Kidney (tissue), 13 donors: ENCODE measurements at regions not wholly inside any gene's neighbourhood (a gene's known extent, or its start where the extent isn't known, plus 50 kb on each side); places are given as distances from the start of the nearest gene placed in this dataset.

ENCODE experiments used
- DNase-seq, 5 donors: peaks; one replicate each; pipeline ENCODE4 v3.0.0-alpha.2; 2013 to 2020
- FAIRE-seq: peaks from 2 replicates; lab custom pipeline; 2012; peaks lifted over from hg19 to GRCh38; lab: Jason Lieb, UNC
- H3K27ac ChIP-seq, 2 donors: one replicate each; pipeline ENCODE4 v1.7.0; 2013; ENCODE audit warnings: low read depth in 2 of 2, low read length in 2 of 2, inconsistent platforms in 1 of 2
- H3K27me3 ChIP-seq: one replicate; pipeline ENCODE4 v1.7.1; 2013; ENCODE audit warnings: low read length, inconsistent platforms; ENCODE audit not compliant: control insufficient read depth, insufficient read depth
- H3K36me3 ChIP-seq, 3 donors: one replicate each; pipeline versions ENCODE4 v1.7.0 to v1.7.1; 2013; ENCODE audit warnings: low read length in 3 of 3, control low read depth in 1 of 3, inconsistent platforms in 1 of 3; ENCODE audit not compliant: insufficient read depth in 3 of 3, control insufficient read depth in 2 of 3
- H3K4me1 ChIP-seq, 3 donors: one replicate each; pipeline versions ENCODE4 v1.7.0 to v1.7.1; 2013; ENCODE audit warnings: low read length in 3 of 3, inconsistent platforms in 1 of 3, low read depth in 1 of 3; ENCODE audit not compliant: control insufficient read depth in 2 of 3, insufficient read depth in 2 of 3
- H3K4me3 ChIP-seq, 3 donors: one replicate each; pipeline versions ENCODE4 v1.7.0 to v1.8.1; 2013; ENCODE audit warnings: low read length in 3 of 3, control low read depth in 1 of 3, inconsistent platforms in 1 of 3
- H3K9ac ChIP-seq, 3 donors: one replicate each; pipeline versions ENCODE4 v1.7.0 to v1.7.1; 2013; ENCODE audit warnings: low read length in 3 of 3, control low read depth in 1 of 3, inconsistent platforms in 1 of 3
- H3K9me3 ChIP-seq, 3 donors: one replicate each; pipeline versions ENCODE4 v1.7.0 to v1.7.1; 2013; ENCODE audit warnings: low read length in 3 of 3, control low read depth in 1 of 3, inconsistent platforms in 1 of 3; ENCODE audit not compliant: control insufficient read depth in 2 of 3, insufficient read depth in 1 of 3
- intact Hi-C: fragments of 100-400 bp; cut with DNase I; formaldehyde crosslinking; loops from one replicate; pipeline ENCODE4 v1.11.1; 2022
- TF ChIP-seq, protein P1 (sequence below): IDR thresholded peaks from 3 replicates; pipeline ENCODE4 v1.5.1; 2012; ENCODE audit warnings: mild to moderate bottlenecking, moderate library complexity, borderline replicate concordance; ENCODE audit not compliant: insufficient read depth; ENCODE audit errors: extremely low read depth
- donor health status: control.
- donor health status: control.
- donor health status: control.
- donor health status: control.
- donor health status: control.
- donor health status: DM: yes; HTN: yes; CAD: no.
- donor health status: Normal renal cell carcinoma (clear cell type).

DNA sequence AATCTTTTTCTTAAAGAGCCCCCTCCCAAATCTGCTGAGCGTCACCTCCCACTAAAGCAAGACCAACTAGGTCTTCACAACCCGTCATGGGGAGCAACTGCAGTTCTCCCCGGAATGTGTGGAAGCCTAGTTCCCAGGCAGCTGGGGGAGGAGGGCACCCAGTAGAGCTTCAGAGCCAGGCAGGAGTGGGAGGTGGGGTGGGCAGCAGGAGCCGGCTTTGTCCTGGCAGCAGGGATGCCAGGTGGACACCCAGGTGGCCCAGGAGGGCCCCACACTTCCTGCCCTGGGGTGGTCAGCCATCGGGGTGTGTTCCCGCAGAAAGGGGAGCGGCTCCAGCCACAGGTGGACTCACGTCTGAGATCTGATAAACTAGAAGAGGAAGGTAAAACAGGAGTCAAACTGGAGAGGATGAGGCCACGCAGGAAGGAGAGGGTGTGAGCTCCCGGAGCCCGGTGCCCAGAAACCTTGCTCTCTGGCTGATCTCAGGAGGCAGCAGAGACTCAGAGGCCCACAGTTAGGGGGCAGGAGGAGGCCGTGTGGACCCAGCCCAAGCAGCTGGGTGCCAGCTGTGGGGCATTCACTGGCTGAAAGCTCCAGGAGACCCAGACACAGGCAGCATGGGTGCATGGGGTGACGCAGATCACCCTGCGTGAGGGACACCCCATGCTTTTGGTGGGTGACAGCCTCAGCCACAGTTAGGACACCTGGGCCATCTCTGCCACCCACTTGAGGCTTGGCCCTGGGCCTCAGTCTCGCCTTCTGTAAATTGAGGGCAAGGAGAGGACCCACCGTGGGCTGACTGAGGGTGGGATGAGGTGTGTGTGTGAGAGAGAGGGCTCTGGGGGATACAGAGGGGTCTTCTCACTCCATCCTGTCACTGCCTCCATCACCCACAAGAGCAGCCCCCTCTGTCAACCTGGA is 260.8 kb upstream of the TNRC6C start:
- H3K9me3 ChIP-seq, result no peaks in the 10 kb centered on the region

DNA sequence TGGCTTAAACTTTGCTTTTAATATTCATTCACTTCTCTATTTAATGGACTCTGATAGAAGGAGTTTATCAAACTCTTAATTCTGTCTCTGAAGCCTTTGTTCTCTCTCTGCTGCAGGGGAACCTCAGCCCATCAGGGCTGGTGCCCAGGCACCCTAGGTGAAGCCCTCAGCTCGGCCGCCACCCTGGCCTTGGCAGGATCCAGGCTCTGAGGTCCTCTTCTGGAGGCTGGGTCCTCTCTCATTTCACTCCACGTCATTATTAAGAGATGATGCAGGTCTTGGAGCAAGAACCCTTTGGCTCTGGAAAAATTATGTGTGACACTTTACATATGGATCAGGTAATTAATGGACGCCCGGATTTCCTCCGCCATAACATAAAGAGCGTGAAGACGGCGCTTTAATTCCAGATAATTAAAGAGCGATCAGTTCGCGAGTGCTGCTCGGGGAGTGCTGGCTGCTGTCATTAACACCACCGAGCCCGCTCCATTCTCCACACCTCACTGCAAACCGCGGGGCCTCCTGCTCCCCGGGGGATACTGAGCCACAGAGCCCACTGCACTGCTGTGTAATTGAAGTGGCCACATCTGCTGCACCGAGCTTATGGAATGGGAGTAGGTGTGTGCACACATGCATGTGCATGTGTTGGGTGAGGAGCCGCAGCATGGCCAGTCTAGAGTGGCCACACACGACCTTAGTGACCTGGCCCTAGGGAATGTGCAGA is 259.4 kb upstream of the TNRC6C start:
- H3K4me3 ChIP-seq, result no peak overlapping the region
- peaks cover 0 to 7% (median 0%) of the 10 kb centered on the region in 3 donors for H3K9me3 ChIP-seq
- TF ChIP-seq, protein P1, sequence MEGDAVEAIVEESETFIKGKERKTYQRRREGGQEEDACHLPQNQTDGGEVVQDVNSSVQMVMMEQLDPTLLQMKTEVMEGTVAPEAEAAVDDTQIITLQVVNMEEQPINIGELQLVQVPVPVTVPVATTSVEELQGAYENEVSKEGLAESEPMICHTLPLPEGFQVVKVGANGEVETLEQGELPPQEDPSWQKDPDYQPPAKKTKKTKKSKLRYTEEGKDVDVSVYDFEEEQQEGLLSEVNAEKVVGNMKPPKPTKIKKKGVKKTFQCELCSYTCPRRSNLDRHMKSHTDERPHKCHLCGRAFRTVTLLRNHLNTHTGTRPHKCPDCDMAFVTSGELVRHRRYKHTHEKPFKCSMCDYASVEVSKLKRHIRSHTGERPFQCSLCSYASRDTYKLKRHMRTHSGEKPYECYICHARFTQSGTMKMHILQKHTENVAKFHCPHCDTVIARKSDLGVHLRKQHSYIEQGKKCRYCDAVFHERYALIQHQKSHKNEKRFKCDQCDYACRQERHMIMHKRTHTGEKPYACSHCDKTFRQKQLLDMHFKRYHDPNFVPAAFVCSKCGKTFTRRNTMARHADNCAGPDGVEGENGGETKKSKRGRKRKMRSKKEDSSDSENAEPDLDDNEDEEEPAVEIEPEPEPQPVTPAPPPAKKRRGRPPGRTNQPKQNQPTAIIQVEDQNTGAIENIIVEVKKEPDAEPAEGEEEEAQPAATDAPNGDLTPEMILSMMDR, result no peak
- FAIRE-seq (no peak), DNase-seq (no peak)
- H3K9ac ChIP-seq, result no peak overlapping the region
- no peak overlapping the region for H3K27ac ChIP-seq
- no peaks in the 10 kb centered on the region for H3K4me1 ChIP-seq
- H3K27me3 ChIP-seq, result no peaks in the 10 kb centered on the region
- intact Hi-C loops, result no loop called here
- H3K36me3 ChIP-seq, result no peaks in the 10 kb centered on the region

More for the DNA sequence above, 260.8 kb upstream of the TNRC6C start:
- DNase-seq (peak in 1 of 5 donors; percentile 30), FAIRE-seq (no peak)
- H3K36me3 ChIP-seq, result no peaks in the 10 kb centered on the region
- no peaks in the 10 kb centered on the region for H3K4me1 ChIP-seq
- intact Hi-C loops, result no loop called here
- H3K9ac ChIP-seq, result no peak overlapping the region
- H3K27me3 ChIP-seq, result no peaks in the 10 kb centered on the region
- no peak overlapping the region for H3K4me3 ChIP-seq
- no peak overlapping the region for H3K27ac ChIP-seq
- TF ChIP-seq, protein P1, result no peak

DNA sequence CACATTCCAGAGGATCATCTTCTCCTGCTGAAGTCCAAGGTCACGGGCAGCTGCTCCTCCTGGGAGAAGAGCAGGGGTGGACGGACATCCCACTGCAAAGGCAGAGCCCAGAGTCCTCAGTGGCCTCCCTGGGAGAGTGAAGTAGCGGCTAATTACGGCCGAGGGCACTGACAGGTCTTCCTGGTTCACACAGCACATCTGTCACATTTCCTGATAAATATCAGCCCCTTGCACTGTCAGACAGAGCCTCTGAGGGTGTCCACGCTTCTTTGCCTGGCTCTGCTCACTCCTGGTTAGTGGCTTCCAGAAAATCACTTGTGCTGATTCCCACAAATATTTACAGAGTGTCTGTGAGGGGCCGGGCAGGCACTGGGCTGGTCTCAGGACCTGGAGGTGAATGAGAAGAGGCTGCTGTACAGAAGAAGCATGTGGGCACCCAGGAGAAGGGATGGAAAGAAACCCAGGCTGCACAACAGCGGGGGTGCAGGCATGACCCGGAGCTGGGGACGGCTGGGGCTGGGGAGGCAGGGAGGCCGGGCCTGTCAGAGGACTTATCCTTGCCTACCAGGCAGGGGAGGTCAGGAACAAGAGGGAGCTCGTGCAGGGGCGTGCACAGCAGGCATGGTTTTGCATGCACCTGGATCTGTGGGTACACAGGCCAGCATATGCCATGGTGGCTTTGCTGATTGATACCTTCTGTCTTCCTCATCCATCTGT is 258.2 kb upstream of the TNRC6C start:
- DNase-seq (peak in 1 of 5 donors; percentile 33), FAIRE-seq (no peak)
- H3K4me3 ChIP-seq, result no peak overlapping the region
- H3K27me3 ChIP-seq, result no peaks in the 10 kb centered on the region
- no peak overlapping the region for H3K9ac ChIP-seq
- intact Hi-C loops, result no loop called here
- H3K4me1 ChIP-seq, result no peaks in the 10 kb centered on the region
- TF ChIP-seq, protein P1, result no peak
- H3K27ac ChIP-seq, result no peak overlapping the region
- H3K36me3 ChIP-seq, result no peaks in the 10 kb centered on the region
- H3K9me3 ChIP-seq, result peaks cover 0 to 19% (median 3%) of the 10 kb centered on the region in 3 donors
